GM12878 (cell line): ENCODE measurements at regions not wholly inside any gene's neighbourhood (a gene's known extent, or its start where the extent isn't known, plus 50 kb on each side); places are given as distances from the start of the nearest gene placed in this dataset.

Source experiments
- ATAC-seq: fragments of 200-7000 bp; cut with Tn5 transposase; 3 replicates; pipeline ENCODE4 v1.9.1; 2020; ENCODE audit warnings: mild to moderate bottlenecking, moderate library complexity
- BruUV-seq: library from RNA; stranded (reverse); fragments of 400-500 nt; replicated peaks from 2 replicates; lab custom pipeline; 2021; lab: Mats Ljungman, UMichigan
- CTCF ChIA-PET: fragments of 300-600 bp; sonication (Branson Sonifier 250); formaldehyde crosslinking; extraction: SDS; loops from one replicate; lab custom pipeline; 2021; ENCODE audit warnings: inconsistent platforms; lab: Yijun Ruan, JAX
- POLR2A ChIA-PET: fragments of 350-600 bp; formaldehyde crosslinking; extraction: SDS; loops from one replicate; lab custom pipeline; 2021; ENCODE audit warnings: inconsistent platforms; lab: Charles Lee
- RAD21 ChIA-PET: fragments of 300-600 bp; sonication (Branson Sonifier 250); formaldehyde crosslinking; loops from one replicate; lab custom pipeline; 2023; ENCODE audit warnings: antibody characterized with exemption; ENCODE audit not compliant: unreplicated experiment; lab: Charles Lee
- SMC1A ChIA-PET: fragments of 300-600 bp; sonication (Branson Sonifier 250); formaldehyde crosslinking; loops from one replicate; lab custom pipeline; 2023; ENCODE audit not compliant: unreplicated experiment, uncharacterized antibody; lab: Charles Lee
- DNase-seq: peaks from one replicate; pipeline ENCODE4 v3.0.0-alpha.2; 2011; ENCODE audit warnings: low read depth, low spot score
- FAIRE-seq: peaks from 3 replicates; lab custom pipeline; 2011; peaks lifted over from hg19 to GRCh38; lab: Jason Lieb, UNC
- H2AFZ ChIP-seq: 2 replicates; pipeline ENCODE4 v1.6.0; 2011; ENCODE audit warnings: low read depth, low read length, control low read depth; ENCODE audit not compliant: control insufficient read depth
- H3K27ac ChIP-seq: 2 replicates; pipeline ENCODE4 v1.5.1; 2011; ENCODE audit warnings: control low read depth; ENCODE audit not compliant: control insufficient read depth, insufficient read depth
- H3K27me3 ChIP-seq, 2 experiments: replicated peaks in 1 of 2; 2 replicates each; pipeline versions ENCODE4 v1.6.0 to v1.6.1; 2011; ENCODE audit warnings: low read length in 1 of 2; ENCODE audit not compliant: control insufficient read depth in 2 of 2, insufficient read depth in 2 of 2
- H3K36me3 ChIP-seq, 2 experiments: 2 replicates each; pipeline ENCODE4 v1.5.1; 2011; ENCODE audit warnings: low read length in 1 of 2; ENCODE audit not compliant: control insufficient read depth in 2 of 2, insufficient read depth in 2 of 2
- H3K4me1 ChIP-seq: 2 replicates; pipeline ENCODE4 v1.6.1; 2011; ENCODE audit warnings: mild to moderate bottlenecking, low read length, moderate library complexity, mixed read lengths; ENCODE audit not compliant: control insufficient read depth, insufficient read depth
- H3K4me2 ChIP-seq: 2 replicates; pipeline ENCODE4 v1.6.0; 2011; ENCODE audit warnings: control low read depth; ENCODE audit not compliant: control insufficient read depth, insufficient read depth
- H3K4me3 ChIP-seq: fragments of 200-600 bp; sonication (generic); 2 replicates; pipeline ENCODE4 v1.5.1; 2016
- H3K79me2 ChIP-seq: 2 replicates; pipeline ENCODE4 v1.6.0; 2011; ENCODE audit warnings: low read length; ENCODE audit not compliant: control insufficient read depth, insufficient read depth
- H3K9ac ChIP-seq: 2 replicates; pipeline ENCODE4 v1.8.0; 2011; ENCODE audit warnings: low read length, control low read depth, mixed read lengths; ENCODE audit not compliant: control insufficient read depth, insufficient read depth
- H3K9me3 ChIP-seq: replicated peaks from 3 replicates; pipeline ENCODE4 v1.5.1; 2011; ENCODE audit warnings: mild to moderate bottlenecking, low read length; ENCODE audit not compliant: control insufficient read depth, insufficient read depth
- H4K20me1 ChIP-seq: 2 replicates; pipeline ENCODE4 v1.6.0; 2011; ENCODE audit not compliant: control insufficient read depth, insufficient read depth
- DPF2 ChIP-seq: fragments of 450-650 bp; IDR thresholded peaks from 2 replicates; pipeline ENCODE4 v1.6.1; 2017; ENCODE audit warnings: mild to moderate bottlenecking
- HDAC6 ChIP-seq: fragments of 200-600 bp; sonication (generic); IDR thresholded peaks from one replicate; pipeline ENCODE4 v1.8.0; 2017; ENCODE audit warnings: antibody characterized with exemption; ENCODE audit not compliant: unreplicated experiment
- LARP7 ChIP-seq: fragments of 450-650 bp; IDR thresholded peaks from 2 replicates; pipeline ENCODE4 v1.6.1; 2017; ENCODE audit warnings: mild to moderate bottlenecking
- TCF7 ChIP-seq: IDR thresholded peaks from 2 replicates; pipeline ENCODE4 v1.6.1; 2014; ENCODE audit warnings: antibody characterized with exemption, borderline replicate concordance
- ZNF274 ChIP-seq: IDR thresholded peaks from one replicate; pipeline ENCODE4 v1.8.0; 2011; ENCODE audit not compliant: insufficient read length, insufficient read depth
- WGBS: methylation state at CpG from one replicate; pipeline ENCODE4 v1.1.6; 2016; ENCODE audit warnings: low lambda C conversion rate; ENCODE audit not compliant: insufficient replicate concordance, insufficient coverage; ENCODE audit errors: missing lambda C conversion rate; 5-methylcytosine and 5-hydroxymethylcytosine counted together
- in situ Hi-C: fragments of 300-500 bp; cut with MboI; formaldehyde crosslinking; loops from 9 replicates; pipeline ENCODE4 v1.14.3; 2018; ENCODE audit warnings: mixed read lengths
- intact Hi-C: fragments of 100-400 bp; cut with micrococcal nuclease; formaldehyde crosslinking; loops from one replicate; pipeline ENCODE4 v1.14.2; 2022; ENCODE audit not compliant: unreplicated experiment
- TF ChIP-seq, protein P1 (sequence below): fragments of 450-650 bp; IDR thresholded peaks from 2 replicates; pipeline ENCODE4 v1.6.1; 2016; ENCODE audit warnings: mild to moderate bottlenecking

DNA sequence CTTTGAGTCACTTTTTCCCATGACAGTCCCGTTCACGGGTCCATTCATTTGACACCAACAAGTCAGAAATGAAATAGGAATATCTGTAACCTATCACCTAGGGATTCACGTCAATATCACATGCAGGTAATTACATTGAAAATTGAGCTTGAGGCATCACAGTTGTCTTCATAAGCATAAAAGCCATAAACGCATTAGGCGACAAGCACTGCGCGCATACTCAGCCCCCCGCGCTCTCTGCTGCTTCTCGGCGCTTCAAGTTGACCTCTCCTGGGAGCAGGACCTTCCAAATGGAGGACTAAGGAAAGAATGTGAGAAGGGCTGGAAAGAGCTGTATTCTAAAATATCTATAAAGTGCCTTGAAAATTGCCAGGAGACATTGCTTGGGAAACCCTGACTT, 130.5 kb upstream of the TNS3 start:
- H3K27ac ChIP-seq = no peak overlapping the region
- SMC1A ChIA-PET = no interaction called here

DNA sequence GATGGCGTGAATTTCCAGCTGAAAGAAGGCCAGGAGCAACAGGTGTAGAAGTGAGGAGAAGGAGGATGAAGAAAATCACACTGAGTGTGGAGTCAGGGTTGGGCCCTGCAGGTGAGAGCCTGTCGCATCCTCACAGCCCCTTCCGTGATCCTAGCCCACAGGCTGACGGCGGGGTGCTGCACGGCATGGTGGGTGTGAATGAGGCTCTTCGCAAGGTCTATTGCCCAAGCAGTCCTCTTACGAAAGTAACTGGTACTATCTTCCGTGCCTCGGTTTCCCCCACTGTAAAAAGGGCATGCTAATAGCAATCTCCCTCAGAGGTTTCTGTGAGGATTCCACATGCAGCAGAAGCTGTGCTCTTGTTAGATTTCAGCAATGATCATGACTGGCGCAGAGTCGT, 129.9 kb upstream of the TNS3 start:
- ChIA-PET RAD21 (no interaction called here), POLR2A (no interaction called here), SMC1A (no interaction called here), CTCF (interaction anchor here (1.2 kb wide), 1 partner anchor 446 kb away, joined by 4 read pairs; no protein-coding TSS in a partner anchor)
- H3K4me3 ChIP-seq = no peak overlapping the region
- no TSS peak for BruUV-seq
- in situ Hi-C loops = no loop called here
- intact Hi-C loops = no loop called here
- no peak overlapping the region for H2AFZ ChIP-seq
- no peak overlapping the region for H3K9ac ChIP-seq
- no peaks in the 10 kb centered on the region for H3K9me3 ChIP-seq
- ATAC-seq (no peak), FAIRE-seq (no peak), DNase-seq (no peak)
- H3K27me3 ChIP-seq = no peaks in the 10 kb centered on the region
- peaks cover 15% of the 10 kb centered on the region for H3K4me1 ChIP-seq
- no peaks in the 10 kb centered on the region for H3K79me2 ChIP-seq
- no peaks in the 10 kb centered on the region for H3K36me3 ChIP-seq
- 93% methylated on average over 11 of the region's 12 CpGs for WGBS
- H3K27ac ChIP-seq = no peak overlapping the region
- H4K20me1 ChIP-seq = no peaks in the 10 kb centered on the region
- no peak overlapping the region for H3K4me2 ChIP-seq
- TF ChIP-seq DPF2 = no peak
- TF ChIP-seq HDAC6 = no peak
- no peak for TF ChIP-seq TCF7
- TF ChIP-seq LARP7 = no peak
- TF ChIP-seq, protein P1, sequence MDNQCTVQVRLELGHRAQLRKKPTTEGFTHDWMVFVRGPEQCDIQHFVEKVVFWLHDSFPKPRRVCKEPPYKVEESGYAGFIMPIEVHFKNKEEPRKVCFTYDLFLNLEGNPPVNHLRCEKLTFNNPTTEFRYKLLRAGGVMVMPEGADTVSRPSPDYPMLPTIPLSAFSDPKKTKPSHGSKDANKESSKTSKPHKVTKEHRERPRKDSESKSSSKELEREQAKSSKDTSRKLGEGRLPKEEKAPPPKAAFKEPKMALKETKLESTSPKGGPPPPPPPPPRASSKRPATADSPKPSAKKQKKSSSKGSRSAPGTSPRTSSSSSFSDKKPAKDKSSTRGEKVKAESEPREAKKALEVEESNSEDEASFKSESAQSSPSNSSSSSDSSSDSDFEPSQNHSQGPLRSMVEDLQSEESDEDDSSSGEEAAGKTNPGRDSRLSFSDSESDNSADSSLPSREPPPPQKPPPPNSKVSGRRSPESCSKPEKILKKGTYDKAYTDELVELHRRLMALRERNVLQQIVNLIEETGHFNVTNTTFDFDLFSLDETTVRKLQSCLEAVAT = no peak

More for the DNA sequence above, 130.5 kb upstream of the TNS3 start:
- intact Hi-C loops = no loop called here
- H3K4me2 ChIP-seq = no peak overlapping the region
- H3K79me2 ChIP-seq = no peaks in the 10 kb centered on the region
- in situ Hi-C loops = no loop called here
- ChIA-PET RAD21 (no interaction called here), POLR2A (no interaction called here), CTCF (interaction anchor here (0.6 to 1.2 kb wide), 2 partner anchors 8 to 446 kb away, joined by 3 to 4 read pairs; no protein-coding TSS in a partner anchor)
- TF ChIP-seq ZNF274 = no peak
- H3K36me3 ChIP-seq = no peaks in the 10 kb centered on the region
- H3K9ac ChIP-seq = no peak overlapping the region
- no TSS peak for BruUV-seq
- ATAC-seq (no peak), DNase-seq (no peak), FAIRE-seq (no peak)
- no peaks in the 10 kb centered on the region for H3K27me3 ChIP-seq
- H3K9me3 ChIP-seq = no peaks in the 10 kb centered on the region
- no peak overlapping the region for H3K4me3 ChIP-seq
- peaks cover 15% of the 10 kb centered on the region for H3K4me1 ChIP-seq
- H4K20me1 ChIP-seq = no peaks in the 10 kb centered on the region
- WGBS = 73% methylated on average over 11 of the region's 11 CpGs
- H2AFZ ChIP-seq = no peak overlapping the region
